Endothelial cell of umbilical vein (primary cell): ENCODE measurements at regions not wholly inside any gene's neighbourhood (a gene's known extent, or its start where the extent isn't known, plus 50 kb on each side); places are given as distances from the start of the nearest gene placed in this dataset.

Experiments used
- EZH2 ChIP-seq: IDR thresholded peaks from 2 replicates; pipeline ENCODE4 v1.6.1; 2012; ENCODE audit warnings: borderline replicate concordance, low read depth, mild to moderate bottlenecking, moderate library complexity, low read length, inconsistent platforms; ENCODE audit not compliant: severe bottlenecking
- FOS ChIP-seq: IDR thresholded peaks from 2 replicates; pipeline ENCODE4 v1.6.1; 2011; ENCODE audit warnings: mild to moderate bottlenecking, low read length, moderate library complexity, borderline replicate concordance; ENCODE audit not compliant: insufficient read depth
- JUN ChIP-seq: IDR thresholded peaks from 2 replicates; pipeline ENCODE4 v1.6.1; 2011; ENCODE audit warnings: borderline replicate concordance, low read depth; ENCODE audit not compliant: insufficient read length, insufficient read depth
- POLR2A ChIP-seq: IDR thresholded peaks from 2 replicates; pipeline ENCODE4 v1.6.1; 2012; ENCODE audit warnings: low read depth, mild to moderate bottlenecking, control low read depth, low read length
- TF ChIP-seq, protein P1 (sequence below), 2 donors: IDR thresholded peaks; 1 replicate in 1 of 2; 2 replicates in 1 of 2; pipeline ENCODE4 v1.5.1; 2011; ENCODE audit warnings: low read length in 2 of 2, mild to moderate bottlenecking in 2 of 2, moderate library complexity in 2 of 2, control low read depth in 1 of 2, inconsistent platforms in 1 of 2, low read depth in 1 of 2; ENCODE audit not compliant: insufficient read depth in 1 of 2; ENCODE audit errors: extremely low read depth in 1 of 2
- TF ChIP-seq, protein P2 (sequence below): IDR thresholded peaks from 2 replicates; pipeline ENCODE4 v1.6.1; 2011; ENCODE audit not compliant: insufficient read depth, insufficient read length

DNA sequence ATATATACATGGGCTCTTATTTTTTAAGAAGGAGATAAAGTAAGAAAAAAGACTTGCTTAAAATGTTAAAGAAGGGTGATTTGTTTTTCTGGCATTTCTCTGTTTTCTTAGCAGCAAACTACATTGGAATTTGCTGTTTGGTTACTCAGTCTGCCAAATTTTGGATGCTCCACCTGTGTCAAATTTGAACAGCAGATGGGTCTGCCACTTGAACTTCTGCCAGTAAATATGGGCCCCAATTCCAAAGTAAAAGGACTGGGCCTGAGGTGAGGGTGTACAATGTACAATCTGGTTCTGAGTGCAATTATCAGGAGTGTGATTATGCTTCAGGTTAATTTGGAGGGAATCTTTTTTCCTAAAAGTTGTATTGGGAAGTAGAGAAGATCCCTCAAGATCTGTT is 794.5 kb downstream of the DSC3 start:
- TF ChIP-seq POLR2A (no peak), EZH2 (no peak), FOS (no peak), JUN (no peak)
- TF ChIP-seq, protein P1, sequence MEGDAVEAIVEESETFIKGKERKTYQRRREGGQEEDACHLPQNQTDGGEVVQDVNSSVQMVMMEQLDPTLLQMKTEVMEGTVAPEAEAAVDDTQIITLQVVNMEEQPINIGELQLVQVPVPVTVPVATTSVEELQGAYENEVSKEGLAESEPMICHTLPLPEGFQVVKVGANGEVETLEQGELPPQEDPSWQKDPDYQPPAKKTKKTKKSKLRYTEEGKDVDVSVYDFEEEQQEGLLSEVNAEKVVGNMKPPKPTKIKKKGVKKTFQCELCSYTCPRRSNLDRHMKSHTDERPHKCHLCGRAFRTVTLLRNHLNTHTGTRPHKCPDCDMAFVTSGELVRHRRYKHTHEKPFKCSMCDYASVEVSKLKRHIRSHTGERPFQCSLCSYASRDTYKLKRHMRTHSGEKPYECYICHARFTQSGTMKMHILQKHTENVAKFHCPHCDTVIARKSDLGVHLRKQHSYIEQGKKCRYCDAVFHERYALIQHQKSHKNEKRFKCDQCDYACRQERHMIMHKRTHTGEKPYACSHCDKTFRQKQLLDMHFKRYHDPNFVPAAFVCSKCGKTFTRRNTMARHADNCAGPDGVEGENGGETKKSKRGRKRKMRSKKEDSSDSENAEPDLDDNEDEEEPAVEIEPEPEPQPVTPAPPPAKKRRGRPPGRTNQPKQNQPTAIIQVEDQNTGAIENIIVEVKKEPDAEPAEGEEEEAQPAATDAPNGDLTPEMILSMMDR (IDR thresholded peaks at IDR 0.05; ENCODE audit: extremely low read depth in 1 of 2, insufficient read depth in 1 of 2, low read depth in 1 of 2, low read length in 2 of 2): no peak
- TF ChIP-seq, protein P2, sequence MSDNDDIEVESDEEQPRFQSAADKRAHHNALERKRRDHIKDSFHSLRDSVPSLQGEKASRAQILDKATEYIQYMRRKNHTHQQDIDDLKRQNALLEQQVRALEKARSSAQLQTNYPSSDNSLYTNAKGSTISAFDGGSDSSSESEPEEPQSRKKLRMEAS: no peak
